HEK293T (cell line): ENCODE measurements at regions not wholly inside any gene's neighbourhood (a gene's known extent, or its start where the extent isn't known, plus 50 kb on each side); places are given as distances from the start of the nearest gene placed in this dataset.

Experiments used
- CTCF ChIA-PET: fragments of 350-600 bp; formaldehyde crosslinking; extraction: SDS; loops from one replicate; lab custom pipeline; 2021; ENCODE audit warnings: antibody characterized with exemption, inconsistent platforms; lab: Yijun Ruan, JAX
- POLR2A ChIA-PET: fragments of 350-600 bp; formaldehyde crosslinking; extraction: SDS; loops from one replicate; lab custom pipeline; 2020; ENCODE audit warnings: antibody characterized with exemption, inconsistent platforms; lab: Yijun Ruan, JAX
- DNase-seq: peaks from one replicate; pipeline ENCODE4 v3.0.0; 2012; ENCODE audit warnings: mixed read lengths; ENCODE audit errors: extremely low spot score
- ARNT ChIP-seq: fragments of 450-650 bp; IDR thresholded peaks from 2 replicates; pipeline ENCODE4 v1.6.1; 2017; ENCODE audit warnings: mild to moderate bottlenecking
- BHLHE40 ChIP-seq: fragments of 450-650 bp; IDR thresholded peaks from 2 replicates; pipeline ENCODE4 v1.6.1; 2016; ENCODE audit warnings: mild to moderate bottlenecking, moderate library complexity, borderline replicate concordance
- CTBP1 ChIP-seq: fragments of 450-650 bp; IDR thresholded peaks from 2 replicates; pipeline ENCODE4 v1.6.1; 2016; ENCODE audit warnings: borderline replicate concordance
- ELF4 ChIP-seq: fragments of 450-650 bp; IDR thresholded peaks from 2 replicates; pipeline ENCODE4 v1.6.1; 2017; ENCODE audit warnings: antibody characterized with exemption
- FOXA1 ChIP-seq: fragments of 450-650 bp; IDR thresholded peaks from 2 replicates; pipeline ENCODE4 v1.6.1; 2016; ENCODE audit warnings: mild to moderate bottlenecking
- FOXK2 ChIP-seq: fragments of 450-650 bp; IDR thresholded peaks from 2 replicates; pipeline ENCODE4 v1.6.1; 2016; ENCODE audit warnings: mild to moderate bottlenecking
- FOXM1 ChIP-seq: fragments of 450-650 bp; IDR thresholded peaks from 2 replicates; pipeline ENCODE4 v1.6.1; 2017; ENCODE audit warnings: mild to moderate bottlenecking, borderline replicate concordance
- HDGF ChIP-seq: fragments of 450-650 bp; IDR thresholded peaks from 2 replicates; pipeline ENCODE4 v1.6.1; 2017; ENCODE audit warnings: antibody characterized with exemption, borderline replicate concordance
- L3MBTL2 ChIP-seq: fragments of 450-650 bp; conservative IDR thresholded peaks from 2 replicates; pipeline ENCODE4 v1.6.1; 2016; ENCODE audit warnings: mild to moderate bottlenecking
- LEF1 ChIP-seq: fragments of 450-650 bp; IDR thresholded peaks from 2 replicates; pipeline ENCODE4 v1.6.1; 2017; ENCODE audit warnings: mild to moderate bottlenecking, borderline replicate concordance
- NFRKB ChIP-seq: fragments of 450-650 bp; IDR thresholded peaks from 2 replicates; pipeline ENCODE4 v1.6.1; 2016; ENCODE audit warnings: mild to moderate bottlenecking, moderate library complexity
- PKNOX1 ChIP-seq: fragments of 450-650 bp; IDR thresholded peaks from 2 replicates; pipeline ENCODE4 v1.6.1; 2016
- SP1 ChIP-seq: fragments of 450-650 bp; IDR thresholded peaks from 2 replicates; pipeline ENCODE4 v1.6.1; 2017
- SUZ12 ChIP-seq: fragments of 450-650 bp; IDR thresholded peaks from 2 replicates; pipeline ENCODE4 v1.6.1; 2016; ENCODE audit warnings: mild to moderate bottlenecking
- TARDBP ChIP-seq: fragments of 450-650 bp; IDR thresholded peaks from 2 replicates; pipeline ENCODE4 v1.6.1; 2016
- ZNF384 ChIP-seq: fragments of 450-650 bp; IDR thresholded peaks from 2 replicates; pipeline ENCODE4 v1.6.1; 2016

- POLR2A ChIA-PET, result no interaction called here
- TF ChIP-seq PKNOX1 (no peak), NFRKB (no peak), LEF1 (no peak), L3MBTL2 (no peak), ELF4 (no peak), TARDBP (no peak), SP1 (no peak), FOXK2 (no peak), SUZ12 (no peak), ZNF384 (no peak), HDGF (no peak), BHLHE40 (no peak), FOXA1 (no peak), ARNT (no peak), CTBP1 (no peak), FOXM1 (no peak)
- no peak for DNase-seq
- CTCF ChIA-PET, result no interaction called here
Measured at GRCh38 chr20:61083431-61083830, 168.6 kb upstream of the CDH4 start.

- no peak for DNase-seq
- ChIA-PET CTCF (no interaction called here), POLR2A (no interaction called here)
- TF ChIP-seq PKNOX1, result no peak
- TF ChIP-seq BHLHE40, result no peak
- TF ChIP-seq L3MBTL2, result no peak
- no peak for TF ChIP-seq SUZ12
- TF ChIP-seq LEF1, result no peak
- TF ChIP-seq FOXM1, result no peak
- no peak for TF ChIP-seq SP1
- no peak for TF ChIP-seq ZNF384
- no peak for TF ChIP-seq FOXK2
- no peak for TF ChIP-seq NFRKB
- no peak for TF ChIP-seq TARDBP
- TF ChIP-seq CTBP1, result no peak
- no peak for TF ChIP-seq ARNT
Measured at GRCh38 chr20:61086031-61086430, 166.0 kb upstream of the CDH4 start.

GRCh38 chr20:61090541-61090940 is 161.5 kb upstream of the CDH4 start:
- no peak for DNase-seq
- CTCF ChIA-PET, result no interaction called here
- no peak for TF ChIP-seq NFRKB
- TF ChIP-seq ELF4, result no peak
- TF ChIP-seq TARDBP, result no peak
- TF ChIP-seq FOXA1, result no peak
- no peak for TF ChIP-seq FOXK2
- TF ChIP-seq SUZ12, result no peak
- TF ChIP-seq LEF1, result no peak
- TF ChIP-seq SP1, result no peak
- no peak for TF ChIP-seq HDGF
- no peak for TF ChIP-seq FOXM1
- no peak for TF ChIP-seq L3MBTL2
- POLR2A ChIA-PET, result no interaction called here

- DNase-seq, result no peak
- ChIA-PET POLR2A (no interaction called here), CTCF (no interaction called here)
- TF ChIP-seq ZNF384 (no peak), LEF1 (no peak), FOXK2 (no peak), HDGF (no peak), BHLHE40 (no peak), SP1 (no peak), ARNT (no peak), PKNOX1 (no peak), FOXA1 (no peak)
Measured at GRCh38 chr20:61092251-61092650, 159.8 kb upstream of the CDH4 start.

- DNase-seq, result no peak
- TF ChIP-seq BHLHE40, result no peak
- TF ChIP-seq L3MBTL2, result no peak
- TF ChIP-seq SUZ12, result no peak
- TF ChIP-seq TARDBP, result no peak
- TF ChIP-seq LEF1, result no peak
- TF ChIP-seq ZNF384, result no peak
- no peak for TF ChIP-seq NFRKB
- TF ChIP-seq PKNOX1, result no peak
- no peak for TF ChIP-seq SP1
- TF ChIP-seq CTBP1, result no peak
- TF ChIP-seq HDGF, result no peak
- no peak for TF ChIP-seq ARNT
- TF ChIP-seq FOXA1, result no peak
- no peak for TF ChIP-seq ELF4
- TF ChIP-seq FOXK2, result no peak
- TF ChIP-seq FOXM1, result no peak
- POLR2A ChIA-PET, result no interaction called here
- CTCF ChIA-PET, result no interaction called here
Measured at GRCh38 chr20:61094581-61094980, 157.5 kb upstream of the CDH4 start.

- CTCF ChIA-PET, result no interaction called here
- DNase-seq, result no peak
- POLR2A ChIA-PET, result no interaction called here
- no peak for TF ChIP-seq PKNOX1
- TF ChIP-seq HDGF, result no peak
- no peak for TF ChIP-seq LEF1
- TF ChIP-seq TARDBP, result no peak
- TF ChIP-seq FOXK2, result no peak
- TF ChIP-seq L3MBTL2, result no peak
- TF ChIP-seq FOXM1, result no peak
- TF ChIP-seq NFRKB, result no peak
- TF ChIP-seq SP1, result no peak
- no peak for TF ChIP-seq ARNT
- no peak for TF ChIP-seq ELF4
- TF ChIP-seq FOXA1, result no peak
- no peak for TF ChIP-seq CTBP1
- no peak for TF ChIP-seq SUZ12
- no peak for TF ChIP-seq BHLHE40
- TF ChIP-seq ZNF384, result no peak
Measured at GRCh38 chr20:61096463-61096862, 155.6 kb upstream of the CDH4 start.
